SK-N-SH (cell line): ENCODE measurements at regions not wholly inside any gene's neighbourhood (a gene's known extent, or its start where the extent isn't known, plus 50 kb on each side); places are given as distances from the start of the nearest gene placed in this dataset.

Experiments
- CTCF ChIA-PET: fragments of 300-600, 350-600 bp; formaldehyde crosslinking; extraction: SDS; loops from one replicate; lab custom pipeline; 2021; lab: Yijun Ruan, JAX
- POLR2A ChIA-PET: fragments of 350-600 bp; sonication (Branson Sonifier 250); formaldehyde crosslinking; extraction: SDS; loops from one replicate; lab custom pipeline; 2020; ENCODE audit warnings: antibody characterized with exemption, inconsistent platforms; lab: Yijun Ruan, JAX
- DNase-seq: peaks from one replicate; pipeline ENCODE4 v3.0.0; 2012
- H2AFZ ChIP-seq: fragments of 200-600 bp; sonication (generic); 2 replicates; pipeline ENCODE4 v1.8.1; 2016; ENCODE audit warnings: antibody characterized with exemption, mild to moderate bottlenecking, low read depth
- H3F3A ChIP-seq: fragments of 200-600 bp; sonication (generic); replicated peaks from 2 replicates; pipeline ENCODE3; 2016; ENCODE audit warnings: antibody characterized with exemption, mild to moderate bottlenecking; ENCODE audit not compliant: insufficient read depth
- H3K27ac ChIP-seq, 2 experiments: fragments of 200-500 bp in 1 of 2; fragments of 200-600 bp in 1 of 2; sonication (Bioruptor generic) in 1 of 2; sonication (generic), shearing (Covaris generic) in 1 of 2; 2 replicates each; pipeline versions ENCODE4 v1.5.1 to v1.6.1; 2014 to 2016; ENCODE audit warnings: low read depth in 2 of 2, inconsistent platforms in 1 of 2, low read length in 1 of 2, mild to moderate bottlenecking in 1 of 2, mixed read lengths in 1 of 2
- H3K27me3 ChIP-seq: fragments of 200-600 bp; sonication (generic), shearing (Covaris generic); 2 replicates; pipeline ENCODE4 v1.6.1; 2016; ENCODE audit warnings: mixed run types; ENCODE audit not compliant: insufficient read depth
- H3K36me3 ChIP-seq, 2 experiments: fragments of 200-500 bp in 1 of 2; fragments of 200-600 bp in 1 of 2; sonication (Bioruptor generic) in 1 of 2; sonication (generic) in 1 of 2; replicated peaks in 1 of 2; 2 replicates each; pipeline versions ENCODE3 to v1.5.1; 2014 to 2016; ENCODE audit warnings: low read length in 1 of 2, mild to moderate bottlenecking in 1 of 2; ENCODE audit not compliant: insufficient read depth in 2 of 2, control insufficient read depth in 1 of 2
- H3K4me1 ChIP-seq, 2 experiments: fragments of 200-500 bp in 1 of 2; fragments of 200-600 bp in 1 of 2; sonication (Bioruptor generic) in 1 of 2; sonication (generic), shearing (Covaris generic) in 1 of 2; 2 replicates each; pipeline versions ENCODE4 v1.5.1 to v1.6.1; 2014 to 2016; ENCODE audit warnings: low read depth in 1 of 2, low read length in 1 of 2, mixed run types in 1 of 2; ENCODE audit not compliant: insufficient read depth in 2 of 2, control insufficient read depth in 1 of 2
- H3K4me2 ChIP-seq: fragments of 200-600 bp; sonication (generic), shearing (Covaris generic); 2 replicates; pipeline ENCODE4 v1.6.1; 2017; ENCODE audit warnings: mixed run types
- H3K4me3 ChIP-seq, 2 experiments: fragments of 200-500 bp in 1 of 2; fragments of 200-600 bp in 1 of 2; sonication (Bioruptor generic) in 1 of 2; sonication (generic), shearing (Covaris generic) in 1 of 2; 2 replicates each; pipeline versions ENCODE4 v1.5.1 to v1.8.1; 2014 to 2016; ENCODE audit warnings: low read depth in 2 of 2, inconsistent platforms in 1 of 2, low read length in 1 of 2, mild to moderate bottlenecking in 1 of 2, mixed read lengths in 1 of 2, moderate library complexity in 1 of 2
- H3K79me2 ChIP-seq: fragments of 200-600 bp; sonication (generic); 2 replicates; pipeline ENCODE4 v1.8.1; 2017; ENCODE audit warnings: mild to moderate bottlenecking; ENCODE audit not compliant: insufficient read depth
- H3K9ac ChIP-seq: fragments of 200-600 bp; sonication (generic); 2 replicates; pipeline ENCODE4 v1.6.1; 2017; ENCODE audit warnings: mixed run types
- H3K9me2 ChIP-seq: fragments of 200-600 bp; sonication (generic); 2 replicates; pipeline ENCODE4 v1.6.1; 2017; ENCODE audit warnings: mixed run types
- H3K9me3 ChIP-seq: fragments of 200-600 bp; sonication (generic); 2 replicates; pipeline ENCODE4 v1.6.1; 2017; ENCODE audit warnings: mixed run types, mild to moderate bottlenecking, moderate library complexity
- H4K20me1 ChIP-seq: fragments of 200-600 bp; sonication (generic); 2 replicates; pipeline ENCODE4 v1.6.1; 2017; ENCODE audit warnings: mild to moderate bottlenecking, mixed run types; ENCODE audit not compliant: insufficient read depth
- ELF1 ChIP-seq: IDR thresholded peaks from 2 replicates; pipeline ENCODE4 v1.4.0; 2012
- EZH2phosphoT487 ChIP-seq: fragments of 200-600 bp; sonication (generic); IDR thresholded peaks from 2 replicates; pipeline ENCODE4 v1.6.1; 2017; ENCODE audit warnings: low read depth, mixed run types, mild to moderate bottlenecking, antibody characterized with exemption, moderate library complexity, borderline replicate concordance
- FOXJ3 ChIP-seq: sonication (generic); formaldehyde crosslinking; IDR thresholded peaks from 2 replicates; pipeline ENCODE4 v1.5.1; 2020; ENCODE audit warnings: mild to moderate bottlenecking, missing genetic modification reagents
- GABPA ChIP-seq: IDR thresholded peaks from 2 replicates; pipeline ENCODE4 v1.4.0; 2012; ENCODE audit warnings: low read depth, mild to moderate bottlenecking
- GATA2 ChIP-seq: sonication (generic); formaldehyde crosslinking; IDR thresholded peaks from 2 replicates; pipeline ENCODE4 v1.5.0; 2020; ENCODE audit warnings: mild to moderate bottlenecking, missing genetic modification reagents
- JUND ChIP-seq: IDR thresholded peaks from 2 replicates; pipeline ENCODE4 v1.4.0; 2012
- MEF2A ChIP-seq: IDR thresholded peaks from 2 replicates; pipeline ENCODE4 v1.4.0; 2012; ENCODE audit warnings: low read depth, borderline replicate concordance
- MXI1 ChIP-seq: IDR thresholded peaks from 2 replicates; pipeline ENCODE4 v1.6.1; 2012; ENCODE audit warnings: mild to moderate bottlenecking, low read depth, low read length, improper control_type of control experiment
- PBX3 ChIP-seq: IDR thresholded peaks from 2 replicates; pipeline ENCODE4; 2012
- POLR2AphosphoS5 ChIP-seq: IDR thresholded peaks from 2 replicates; pipeline ENCODE4 v1.6.1; 2012; ENCODE audit warnings: low read depth, low read length
- RAD21 ChIP-seq: IDR thresholded peaks from 2 replicates; pipeline ENCODE4 v1.6.1; 2012; ENCODE audit warnings: mild to moderate bottlenecking, low read length
- RCOR1 ChIP-seq: fragments of 150-350 bp; IDR thresholded peaks from 2 replicates; pipeline ENCODE4 v1.6.1; 2017; ENCODE audit warnings: antibody characterized with exemption, low read length
- REST ChIP-seq: IDR thresholded peaks from 2 replicates; pipeline ENCODE4 v1.6.1; 2012; ENCODE audit warnings: mild to moderate bottlenecking, low read depth, low read length, moderate library complexity
- RFX5 ChIP-seq: IDR thresholded peaks from 2 replicates; pipeline ENCODE4 v1.6.1; 2012; ENCODE audit warnings: mild to moderate bottlenecking, improper control_type of control experiment, low read length
- RXRA ChIP-seq: IDR thresholded peaks from 2 replicates; pipeline ENCODE4 v1.4.0; 2012; ENCODE audit warnings: low read depth, mild to moderate bottlenecking, borderline replicate concordance
- SIN3A ChIP-seq: IDR thresholded peaks from 2 replicates; pipeline ENCODE4 v1.6.1; 2012; ENCODE audit warnings: low read depth, mild to moderate bottlenecking, low read length, moderate library complexity, borderline replicate concordance
- TCF12 ChIP-seq: IDR thresholded peaks from 2 replicates; pipeline ENCODE4 v1.4.0; 2012
- USF1 ChIP-seq: IDR thresholded peaks from 2 replicates; pipeline ENCODE4 v1.4.0; 2012; ENCODE audit warnings: low read depth, borderline replicate concordance
- ZBTB33 ChIP-seq: IDR thresholded peaks from 2 replicates; pipeline ENCODE4 v1.4.0; 2012; ENCODE audit warnings: low read depth, borderline replicate concordance
- WGBS: methylation state at CpG from one replicate; pipeline ENCODE4 v1.1.6; 2017; ENCODE audit warnings: low lambda C conversion rate; 5-methylcytosine and 5-hydroxymethylcytosine counted together

DNA sequence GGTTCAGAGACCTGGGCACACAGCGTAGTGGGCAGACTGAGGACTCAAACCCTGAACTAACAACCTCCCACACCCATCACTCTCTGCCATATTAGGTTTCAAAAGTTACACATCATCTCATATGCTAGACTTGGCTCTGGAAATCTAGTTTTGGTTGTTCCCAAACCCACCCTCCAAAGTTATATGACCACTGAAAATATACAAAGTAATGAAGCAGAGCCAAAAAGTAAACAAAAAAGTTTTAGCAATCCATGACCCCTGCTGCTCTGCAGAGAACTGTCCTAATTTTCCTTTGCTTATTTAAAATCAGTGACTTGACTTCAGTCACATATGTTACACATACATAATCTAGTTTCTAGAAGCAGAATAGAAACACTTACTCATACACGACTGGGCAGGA, 155.6 kb upstream of the TAS2R1 start:
- POLR2A ChIA-PET, result no interaction called here
- 0% methylated on average over 2 of the region's 2 CpGs for WGBS

DNA sequence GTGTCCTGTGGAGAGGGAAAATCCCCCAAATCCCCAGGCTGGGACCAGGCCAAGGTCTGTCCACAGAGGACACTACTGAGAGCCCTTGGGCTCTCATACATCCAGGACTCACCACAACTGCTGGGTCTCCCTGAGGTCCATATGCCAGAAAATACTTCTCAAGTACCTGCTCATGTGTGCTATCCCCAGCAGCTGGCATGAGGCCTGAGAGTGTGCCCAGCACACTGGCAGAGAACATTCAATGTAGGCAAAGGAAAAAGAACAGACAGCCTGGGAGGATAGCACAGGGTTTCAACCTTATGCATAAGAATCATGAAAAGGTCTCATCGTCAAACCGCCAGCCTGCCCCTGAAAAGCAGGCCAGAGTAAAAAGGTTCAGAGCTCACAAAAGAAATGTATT, 154.1 kb upstream of the TAS2R1 start:
- Histone ChIP-seq H3K9ac (no peak overlapping the region), H3K4me3 (no peak overlapping the region), H3K4me2 (no peak overlapping the region), H3K79me2 (no peaks in the 10 kb centered on the region), H3K4me1 (peaks cover 0 to 2% of the 10 kb centered on the region in 2 experiments; a peak in 1 of 4 replicates), H2AFZ (no peak overlapping the region), H3K36me3 (no peaks in the 10 kb centered on the region), H3K9me3 (no peaks in the 10 kb centered on the region), H4K20me1 (no peaks in the 10 kb centered on the region), H3F3A (no peaks in the 10 kb centered on the region), H3K9me2 (no peaks in the 10 kb centered on the region), H3K27me3 (no peaks in the 10 kb centered on the region), H3K27ac (no peak overlapping the region)
- no peak for DNase-seq
- ChIA-PET POLR2A (no interaction called here), CTCF (interaction anchor here (1.5 kb wide), 1 partner anchor 9 kb away, joined by 3 read pairs; no protein-coding TSS in a partner anchor)
- WGBS, result 55% methylated on average over 2 of the region's 2 CpGs
- TF ChIP-seq REST, result no peak
- TF ChIP-seq JUND, result no peak
- TF ChIP-seq GATA2 (CRISPR knock-in tag), result no peak
- no peak for TF ChIP-seq TCF12
- TF ChIP-seq GABPA, result no peak
- TF ChIP-seq SIN3A, result no peak
- TF ChIP-seq FOXJ3, result no peak
- no peak for TF ChIP-seq RAD21
- no peak for TF ChIP-seq RFX5
- no peak for TF ChIP-seq RXRA
- TF ChIP-seq MXI1, result no peak

More for the DNA sequence above, 155.6 kb upstream of the TAS2R1 start:
- Histone ChIP-seq H3K27ac (no peak overlapping the region), H4K20me1 (no peaks in the 10 kb centered on the region), H2AFZ (no peak overlapping the region), H3K27me3 (no peaks in the 10 kb centered on the region), H3K9me3 (no peaks in the 10 kb centered on the region), H3K36me3 (no peaks in the 10 kb centered on the region), H3K4me3 (no peak overlapping the region), H3K9ac (no peak overlapping the region), H3K4me2 (no peak overlapping the region), H3K9me2 (no peaks in the 10 kb centered on the region), H3F3A (no peaks in the 10 kb centered on the region), H3K4me1 (peaks cover 0 to 2% of the 10 kb centered on the region in 2 experiments; a peak in 1 of 4 replicates), H3K79me2 (no peaks in the 10 kb centered on the region)
- CTCF ChIA-PET, result no interaction called here
- TF ChIP-seq PBX3 (no peak), RCOR1 (no peak), TCF12 (no peak), ZBTB33 (no peak), USF1 (no peak), MEF2A (no peak), ELF1 (no peak), EZH2phosphoT487 (no peak), RXRA (no peak), POLR2AphosphoS5 (no peak), GATA2 (CRISPR knock-in tag) (no peak), JUND (no peak)
- no peak for DNase-seq
